Body of pancreas (tissue), 4 donors: ENCODE measurements at regions not wholly inside any gene's neighbourhood (a gene's known extent, or its start where the extent isn't known, plus 50 kb on each side); places are given as distances from the start of the nearest gene placed in this dataset.

Source experiments
- ATAC-seq: fragments of 150-250 bp; one replicate; pipeline ENCODE4 v1.9.1; 2016
- DNase-seq, 4 donors: peaks; one replicate each; pipeline ENCODE4 v3.0.0-alpha.2; 2019
- H3K27ac ChIP-seq, 4 donors: fragments of 200-600 bp; sonication (generic); 1 replicate in 3 of 4; 2 replicates in 1 of 4; pipeline versions ENCODE4 v1.5.1 to v1.6.1; 2016 to 2019; ENCODE audit warnings: mild to moderate bottlenecking in 1 of 4, mixed read lengths in 1 of 4, moderate library complexity in 1 of 4
- H3K27me3 ChIP-seq, 2 donors: fragments of 200-600 bp; sonication (generic); one replicate each; pipeline ENCODE4 v1.6.0; 2016; ENCODE audit warnings: mild to moderate bottlenecking in 1 of 2
- H3K36me3 ChIP-seq, 2 donors: fragments of 200-600 bp; sonication (generic); replicated peaks in 1 of 2; 2 replicates each; pipeline ENCODE4 v1.5.1; 2016; ENCODE audit warnings: low read depth in 2 of 2; ENCODE audit not compliant: insufficient read depth in 1 of 2
- H3K4me1 ChIP-seq: fragments of 200-600 bp; sonication (generic); one replicate; pipeline ENCODE4 v1.6.0; 2016
- H3K4me3 ChIP-seq, 2 donors: fragments of 200-600 bp; sonication (generic); 1 replicate in 1 of 2; 2 replicates in 1 of 2; pipeline ENCODE4 v1.5.1; 2016 to 2019
- H3K9me3 ChIP-seq, 3 donors: fragments of 200-600 bp; sonication (generic); 1 replicate in 2 of 3; 2 replicates in 1 of 3; pipeline ENCODE4 v1.5.1; 2016
- POLR2A ChIP-seq, 3 donors: fragments of 450-650 bp; IDR thresholded peaks; one replicate each; pipeline ENCODE4 v1.6.1; 2016; ENCODE audit warnings: antibody characterized with exemption in 3 of 3, mild to moderate bottlenecking in 2 of 3
- WGBS, 2 donors: methylation state at CpG; one replicate each; pipeline ENCODE4 v1.1.5; 2017; 5-methylcytosine and 5-hydroxymethylcytosine counted together
- intact Hi-C: fragments of 100-400 bp; cut with DNase I; formaldehyde crosslinking; loops from one replicate; pipeline ENCODE4 v1.15.1; 2023
- TF ChIP-seq, protein P1 (sequence below), 7 experiments: fragments of 450-650 bp in 4 of 7; fragments of 200-600 bp in 3 of 7; sonication (generic) in 3 of 7; IDR thresholded peaks; one replicate each; pipeline ENCODE4 v1.5.1; 2016 to 2019; ENCODE audit warnings: antibody characterized with exemption in 7 of 7

DNA sequence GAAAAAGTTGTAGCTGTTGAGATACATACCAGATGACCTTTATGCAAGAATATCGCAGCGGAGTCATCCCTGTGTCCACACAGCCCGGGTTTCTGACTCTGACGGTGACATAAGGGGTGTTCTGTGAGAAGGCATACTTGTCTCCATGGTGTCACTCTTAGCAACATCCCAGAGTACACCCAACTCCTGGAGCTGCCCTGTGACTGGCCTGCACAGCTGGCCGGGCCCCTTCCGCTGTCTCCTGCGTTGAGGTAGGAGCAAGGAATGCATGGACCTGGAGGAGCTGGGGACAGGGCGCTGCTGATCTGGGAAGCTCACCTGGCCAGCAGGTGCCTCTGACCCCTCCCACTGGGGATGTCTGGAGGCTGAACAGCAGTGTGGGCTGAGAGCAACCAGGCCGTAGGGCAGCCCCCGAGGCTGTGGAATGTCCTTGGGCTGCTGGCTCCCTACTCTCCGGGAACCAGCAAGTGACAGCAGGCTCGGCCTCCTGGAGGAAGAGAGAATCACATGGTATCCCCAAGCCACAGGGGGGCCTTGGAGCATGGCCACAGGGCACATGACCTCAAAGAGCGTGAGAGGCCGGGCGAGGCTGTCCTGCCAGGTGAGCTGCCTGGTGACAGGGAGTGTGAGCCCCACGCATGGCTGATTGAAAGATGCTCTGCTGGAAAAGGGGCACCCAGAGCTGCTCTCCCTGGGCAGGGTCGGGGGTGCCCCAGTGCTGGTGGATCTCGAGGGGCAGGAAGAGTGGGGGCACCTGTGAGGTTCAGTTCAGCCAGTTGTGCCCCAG lies 113.4 kb downstream of the MRPL36 start:
- WGBS, 2 donors: 49 to 72% methylated on average over 6 to 18 of the region's 18 CpGs
- Histone ChIP-seq H3K27me3 (no peaks in the 10 kb centered on the region), H3K4me3 (no peak overlapping the region), H3K9me3 (no peaks in the 10 kb centered on the region), H3K36me3 (no peaks in the 10 kb centered on the region), H3K27ac (no peak overlapping the region), H3K4me1 (no peaks in the 10 kb centered on the region)
- TF ChIP-seq, protein P1, sequence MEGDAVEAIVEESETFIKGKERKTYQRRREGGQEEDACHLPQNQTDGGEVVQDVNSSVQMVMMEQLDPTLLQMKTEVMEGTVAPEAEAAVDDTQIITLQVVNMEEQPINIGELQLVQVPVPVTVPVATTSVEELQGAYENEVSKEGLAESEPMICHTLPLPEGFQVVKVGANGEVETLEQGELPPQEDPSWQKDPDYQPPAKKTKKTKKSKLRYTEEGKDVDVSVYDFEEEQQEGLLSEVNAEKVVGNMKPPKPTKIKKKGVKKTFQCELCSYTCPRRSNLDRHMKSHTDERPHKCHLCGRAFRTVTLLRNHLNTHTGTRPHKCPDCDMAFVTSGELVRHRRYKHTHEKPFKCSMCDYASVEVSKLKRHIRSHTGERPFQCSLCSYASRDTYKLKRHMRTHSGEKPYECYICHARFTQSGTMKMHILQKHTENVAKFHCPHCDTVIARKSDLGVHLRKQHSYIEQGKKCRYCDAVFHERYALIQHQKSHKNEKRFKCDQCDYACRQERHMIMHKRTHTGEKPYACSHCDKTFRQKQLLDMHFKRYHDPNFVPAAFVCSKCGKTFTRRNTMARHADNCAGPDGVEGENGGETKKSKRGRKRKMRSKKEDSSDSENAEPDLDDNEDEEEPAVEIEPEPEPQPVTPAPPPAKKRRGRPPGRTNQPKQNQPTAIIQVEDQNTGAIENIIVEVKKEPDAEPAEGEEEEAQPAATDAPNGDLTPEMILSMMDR (IDR thresholded peaks at IDR 0.05): no peak
- TF ChIP-seq POLR2A (IDR thresholded peaks at IDR 0.05): no peak
- DNase-seq (no peak), ATAC-seq (no peak)
- intact Hi-C loops: no loop called here

DNA sequence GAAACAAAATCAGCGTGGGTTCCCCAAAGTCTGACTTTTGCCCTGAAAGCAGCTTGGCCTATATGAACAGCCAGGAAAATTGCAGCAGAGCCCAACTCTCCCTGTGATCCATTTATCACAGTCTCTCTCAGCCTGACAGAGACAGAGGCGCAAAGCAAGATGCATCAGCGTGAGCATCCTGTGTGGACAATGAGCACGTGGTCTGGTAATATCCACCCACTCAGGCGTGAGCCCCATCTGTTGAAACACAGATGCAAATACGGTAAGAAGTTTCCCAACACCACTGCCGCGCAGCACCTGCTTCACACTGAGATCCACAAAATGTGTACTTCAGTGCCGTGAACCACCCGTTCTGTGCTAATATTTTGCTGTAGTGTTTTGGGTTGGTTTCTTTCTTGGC lies 114.6 kb downstream of the MRPL36 start:
- Histone ChIP-seq H3K27me3 (no peaks in the 10 kb centered on the region), H3K4me1 (no peaks in the 10 kb centered on the region), H3K36me3 (no peaks in the 10 kb centered on the region), H3K9me3 (no peaks in the 10 kb centered on the region), H3K27ac (no peak overlapping the region), H3K4me3 (no peak overlapping the region)
- no peak for TF ChIP-seq POLR2A (IDR thresholded peaks at IDR 0.05)
- TF ChIP-seq, protein P1 (IDR thresholded peaks at IDR 0.05): no peak
- ATAC-seq: no peak
- 58 to 61% methylated on average over 7 to 10 of the region's 10 CpGs for WGBS, 2 donors
- intact Hi-C loops: no loop called here
- DNase-seq: no peak

DNA sequence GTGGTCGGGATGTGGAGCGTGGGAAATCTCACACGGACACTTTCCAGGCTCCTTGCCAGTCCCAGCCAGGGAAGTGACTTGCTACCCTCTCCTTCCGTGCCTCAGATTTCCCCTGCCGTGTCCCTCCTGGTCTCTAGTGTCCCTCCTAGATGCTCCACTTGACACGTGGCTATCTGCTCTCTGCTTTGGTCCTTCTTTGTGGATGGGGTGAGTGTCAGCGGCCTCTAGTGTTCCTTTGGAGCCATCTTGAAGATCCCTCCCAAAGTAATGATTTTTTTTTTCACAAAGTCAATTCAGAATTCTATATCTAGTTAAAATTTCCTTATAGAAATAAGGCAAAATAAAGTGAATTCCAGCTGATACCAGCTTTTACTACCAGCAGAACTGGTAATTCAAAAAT lies 117.7 kb downstream of the MRPL36 start:
- DNase-seq: no peak
- intact Hi-C loops: no loop called here
- 60 to 67% methylated on average over 7 of the region's 7 CpGs for WGBS, 2 donors

DNA sequence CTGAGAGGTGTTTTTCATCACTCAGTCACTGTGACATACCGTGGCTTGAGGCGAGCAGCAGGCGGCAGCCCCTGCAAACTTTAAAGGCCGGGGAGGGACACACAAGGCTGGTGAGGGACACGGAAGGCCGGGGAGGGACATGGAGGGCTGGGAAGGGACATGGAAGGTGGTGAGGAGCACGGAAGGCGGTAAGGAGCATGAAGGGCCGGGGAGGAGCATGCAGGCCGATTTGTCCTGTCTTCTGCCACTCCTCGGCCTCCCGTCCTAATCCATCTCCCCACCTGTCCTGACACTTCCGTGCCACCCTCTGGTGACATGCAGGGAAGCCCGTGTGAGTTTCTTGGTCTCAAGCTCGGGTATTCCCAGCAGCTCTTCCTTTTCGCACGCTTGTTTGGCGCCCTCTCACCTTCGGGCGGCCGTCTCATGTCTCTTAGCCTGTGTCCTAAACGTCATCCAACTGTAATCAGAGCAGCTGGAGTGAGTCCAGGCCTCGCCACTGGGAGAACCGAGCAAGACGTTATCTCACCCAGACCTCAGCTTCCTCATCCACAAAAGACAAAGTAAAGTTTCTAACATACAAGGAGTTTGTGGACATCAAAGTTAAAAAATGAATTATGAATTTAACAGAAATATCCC lies 126.5 kb downstream of the MRPL36 start:
- Histone ChIP-seq H3K27me3 (no peaks in the 10 kb centered on the region), H3K4me1 (peaks cover 3% of the 10 kb centered on the region), H3K36me3 (no peaks in the 10 kb centered on the region), H3K4me3 (no peak overlapping the region), H3K27ac (no peak overlapping the region), H3K9me3 (no peaks in the 10 kb centered on the region)
- DNase-seq: no peak
- ATAC-seq: no peak
- intact Hi-C loops: no loop called here
- TF ChIP-seq, protein P1 (IDR thresholded peaks at IDR 0.05): no peak
- no peak for TF ChIP-seq POLR2A (IDR thresholded peaks at IDR 0.05)
- WGBS, 2 donors: 40% methylated on average over 25 of the region's 25 CpGs

More for the DNA sequence above, 117.7 kb downstream of the MRPL36 start:
- no peak for ATAC-seq
- TF ChIP-seq, protein P1 (IDR thresholded peaks at IDR 0.05): no peak
- no peak for TF ChIP-seq POLR2A (IDR thresholded peaks at IDR 0.05)
- Histone ChIP-seq H3K27me3 (no peaks in the 10 kb centered on the region), H3K4me1 (no peaks in the 10 kb centered on the region), H3K36me3 (no peaks in the 10 kb centered on the region), H3K27ac (no peak overlapping the region), H3K9me3 (no peaks in the 10 kb centered on the region), H3K4me3 (no peak overlapping the region)
